B cell (primary cell): ENCODE measurements at regions not wholly inside any gene's neighbourhood (a gene's known extent, or its start where the extent isn't known, plus 50 kb on each side); places are given as distances from the start of the nearest gene placed in this dataset.

Experiments used
- ATAC-seq: fragments of 200-7000 bp; cut with Tn5 transposase; one replicate; pipeline ENCODE4 v1.10.0; 2021; ENCODE audit warnings: low read depth, mild to moderate bottlenecking, moderate number of reproducible peaks, moderate library complexity
- CTCF ChIA-PET: fragments of 350-600 bp; sonication (Branson Sonifier 250); formaldehyde crosslinking; loops from one replicate; lab custom pipeline; 2021; ENCODE audit warnings: antibody characterized with exemption, inconsistent platforms; lab: Charles Lee
- POLR2A ChIA-PET: fragments of 350-600 bp; sonication (Branson Sonifier 250); formaldehyde crosslinking; loops from one replicate; lab custom pipeline; 2021; ENCODE audit warnings: antibody characterized with exemption; lab: Charles Lee
- DNase-seq: peaks from one replicate; pipeline ENCODE4 v3.0.0; 2013
- H2AFZ ChIP-seq: 2 replicates; pipeline ENCODE4 v1.6.1; 2012; ENCODE audit warnings: mild to moderate bottlenecking, low read depth, low read length; ENCODE audit not compliant: insufficient read depth, poor library complexity, severe bottlenecking
- H3K27ac ChIP-seq, 2 donors: 1 replicate in 1 of 2; 2 replicates in 1 of 2; pipeline ENCODE4 v1.5.1; 2012 to 2013; ENCODE audit warnings: low read length in 2 of 2, mild to moderate bottlenecking in 2 of 2, moderate library complexity in 1 of 2
- H3K27me3 ChIP-seq, 4 experiments: fragments of 200-600 bp in 1 of 4; sonication (generic) in 1 of 4; replicated peaks in 1 of 4; 1 replicate in 2 of 4; 2 replicates in 2 of 4; pipeline versions ENCODE4 v1.6.1 to v1.7.0; 2013 to 2016; ENCODE audit warnings: low read length in 3 of 4, mild to moderate bottlenecking in 2 of 4, mixed read lengths in 1 of 4, moderate library complexity in 1 of 4; ENCODE audit not compliant: insufficient read depth in 4 of 4, control insufficient read depth in 3 of 4; ENCODE audit errors: control extremely low read depth in 1 of 4
- H3K36me3 ChIP-seq, 2 experiments: replicated peaks in 1 of 2; 1 replicate in 1 of 2; 2 replicates in 1 of 2; pipeline versions ENCODE4 v1.6.1 to v1.7.1; 2013; ENCODE audit warnings: low read length in 1 of 2; ENCODE audit not compliant: insufficient read depth in 2 of 2, control insufficient read depth in 1 of 2; ENCODE audit errors: control extremely low read depth in 1 of 2, extremely low read depth in 1 of 2
- H3K4me1 ChIP-seq, 2 donors: fragments of 200-600 bp in 1 of 2; sonication (generic) in 1 of 2; 1 replicate in 1 of 2; 2 replicates in 1 of 2; pipeline versions ENCODE4 v1.5.1 to v1.6.1; 2013 to 2017; ENCODE audit warnings: low read length in 2 of 2; ENCODE audit not compliant: control insufficient read depth in 2 of 2, insufficient read depth in 2 of 2
- H3K4me2 ChIP-seq: replicated peaks from 2 replicates; pipeline ENCODE3; 2012; ENCODE audit warnings: mild to moderate bottlenecking, low read depth, low read length; ENCODE audit not compliant: poor library complexity, severe bottlenecking
- H3K4me3 ChIP-seq, 5 experiments: fragments of 200-600 bp in 1 of 5; sonication (generic) in 1 of 5; 1 replicate in 3 of 5; 2 replicates in 2 of 5; pipeline versions ENCODE4 v1.5.1 to v1.7.0; 2011 to 2016; ENCODE audit warnings: low read length in 4 of 5, mild to moderate bottlenecking in 4 of 5, low read depth in 2 of 5, control low read depth in 1 of 5, moderate library complexity in 1 of 5; ENCODE audit not compliant: insufficient read depth in 1 of 5; ENCODE audit errors: control extremely low read depth in 1 of 5, extremely low read depth in 1 of 5
- H3K79me2 ChIP-seq: fragments of 200-600 bp; sonication (generic); one replicate; pipeline ENCODE4 v1.6.0; 2016; ENCODE audit warnings: low read length; ENCODE audit not compliant: control insufficient read depth, insufficient read depth
- H3K9ac ChIP-seq: fragments of 200-600 bp; sonication (generic); 2 replicates; pipeline ENCODE4 v1.6.1; 2017; ENCODE audit warnings: mild to moderate bottlenecking, low read length, moderate library complexity
- H3K9me3 ChIP-seq, 3 donors: one replicate each; pipeline versions ENCODE4 v1.6.1 to v1.7.1; 2013; ENCODE audit warnings: low read length in 2 of 3; ENCODE audit not compliant: control insufficient read depth in 2 of 3, insufficient read depth in 1 of 3; ENCODE audit errors: control extremely low read depth in 1 of 3
- H4K20me1 ChIP-seq: 2 replicates; pipeline ENCODE4 v1.6.0; 2012; ENCODE audit warnings: mild to moderate bottlenecking, low read length; ENCODE audit not compliant: insufficient read depth, control insufficient read depth, poor library complexity, severe bottlenecking
- H3K27ac Mint-ChIP-seq: one replicate; pipeline ENCODE4 v1.8.0; 2021; ENCODE audit warnings: mixed read lengths
- H3K27me3 Mint-ChIP-seq: one replicate; pipeline ENCODE4 v1.8.0; 2021; ENCODE audit warnings: mixed read lengths
- H3K4me1 Mint-ChIP-seq: one replicate; pipeline ENCODE4 v1.8.0; 2021; ENCODE audit warnings: mixed read lengths
- H3K4me3 Mint-ChIP-seq: one replicate; pipeline ENCODE4 v1.8.0; 2021; ENCODE audit warnings: mixed read lengths
- H3K9me3 Mint-ChIP-seq: one replicate; pipeline ENCODE4 v1.8.0; 2022; ENCODE audit warnings: mixed read lengths; ENCODE audit not compliant: insufficient read depth
- EZH2 ChIP-seq: IDR thresholded peaks from 2 replicates; pipeline ENCODE4 v1.6.1; 2012; ENCODE audit warnings: borderline replicate concordance, low read depth, mild to moderate bottlenecking, moderate library complexity, low read length; ENCODE audit not compliant: insufficient read depth, poor library complexity, severe bottlenecking
- WGBS: methylation state at CpG from one replicate; pipeline ENCODE4 v1.1.5; 2013; ENCODE audit warnings: missing lambda C conversion rate; ENCODE audit not compliant: insufficient coverage; 5-methylcytosine and 5-hydroxymethylcytosine counted together
- intact Hi-C: fragments of 100-400 bp; cut with micrococcal nuclease; formaldehyde crosslinking; loops from one replicate; pipeline ENCODE4 v1.10.0; 2022
- TF ChIP-seq, protein P1 (sequence below): fragments of 200-600 bp; IDR thresholded peaks from one replicate; pipeline ENCODE4 v1.8.0; 2022; ENCODE audit warnings: antibody characterized with exemption, mild to moderate bottlenecking

DNA sequence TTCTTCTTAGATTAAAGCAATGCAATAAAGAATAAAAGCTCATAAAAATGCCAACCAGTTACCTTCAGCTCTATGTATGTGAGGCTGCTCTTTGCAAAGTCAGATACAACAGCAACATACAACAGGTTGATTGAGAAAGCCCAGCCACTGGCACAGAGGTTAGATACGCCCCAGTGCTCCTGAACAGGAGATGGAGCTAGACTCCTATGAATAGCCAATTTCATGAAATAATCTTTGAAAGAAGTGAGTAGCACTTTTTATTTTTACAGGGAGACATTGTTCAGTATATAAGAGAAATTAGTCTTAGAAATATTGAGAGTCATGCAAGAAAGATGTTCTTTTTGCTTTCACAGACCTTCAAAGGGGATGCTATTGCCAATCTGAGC is 362.4 kb upstream of the MEX3C start:
- DNase-seq = no peak
- TF ChIP-seq, protein P1, sequence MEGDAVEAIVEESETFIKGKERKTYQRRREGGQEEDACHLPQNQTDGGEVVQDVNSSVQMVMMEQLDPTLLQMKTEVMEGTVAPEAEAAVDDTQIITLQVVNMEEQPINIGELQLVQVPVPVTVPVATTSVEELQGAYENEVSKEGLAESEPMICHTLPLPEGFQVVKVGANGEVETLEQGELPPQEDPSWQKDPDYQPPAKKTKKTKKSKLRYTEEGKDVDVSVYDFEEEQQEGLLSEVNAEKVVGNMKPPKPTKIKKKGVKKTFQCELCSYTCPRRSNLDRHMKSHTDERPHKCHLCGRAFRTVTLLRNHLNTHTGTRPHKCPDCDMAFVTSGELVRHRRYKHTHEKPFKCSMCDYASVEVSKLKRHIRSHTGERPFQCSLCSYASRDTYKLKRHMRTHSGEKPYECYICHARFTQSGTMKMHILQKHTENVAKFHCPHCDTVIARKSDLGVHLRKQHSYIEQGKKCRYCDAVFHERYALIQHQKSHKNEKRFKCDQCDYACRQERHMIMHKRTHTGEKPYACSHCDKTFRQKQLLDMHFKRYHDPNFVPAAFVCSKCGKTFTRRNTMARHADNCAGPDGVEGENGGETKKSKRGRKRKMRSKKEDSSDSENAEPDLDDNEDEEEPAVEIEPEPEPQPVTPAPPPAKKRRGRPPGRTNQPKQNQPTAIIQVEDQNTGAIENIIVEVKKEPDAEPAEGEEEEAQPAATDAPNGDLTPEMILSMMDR = no peak
- TF ChIP-seq EZH2 = no peak
- Mint-ChIP-seq H3K4me1 (no peaks in the 10 kb centered on the region), H3K9me3 (peaks cover 4% of the 10 kb centered on the region), H3K4me3 (no peak overlapping the region), H3K27ac (no peak overlapping the region), H3K27me3 (peaks cover 21% of the 10 kb centered on the region)
- H3K9me3 ChIP-seq = no peaks in the 10 kb centered on the region
- no peaks in the 10 kb centered on the region for H3K79me2 ChIP-seq
- H3K4me3 ChIP-seq = no peak overlapping the region
- CTCF ChIA-PET = no interaction called here
- H3K27ac ChIP-seq = no peak overlapping the region
- WGBS = 83% methylated on average over 1 of the region's 1 CpG
- no peak overlapping the region for H3K4me2 ChIP-seq
- H3K27me3 ChIP-seq = no peaks in the 10 kb centered on the region
- no peak for ATAC-seq
- POLR2A ChIA-PET = no interaction called here
- no peaks in the 10 kb centered on the region for H3K36me3 ChIP-seq
- H2AFZ ChIP-seq = no peak overlapping the region
- no peak overlapping the region for H3K9ac ChIP-seq
- no peaks in the 10 kb centered on the region for H3K4me1 ChIP-seq
- intact Hi-C loops = no loop called here
- H4K20me1 ChIP-seq = no peaks in the 10 kb centered on the region

- peaks cover 33% of the 10 kb centered on the region for H3K27me3 Mint-ChIP-seq
- TF ChIP-seq, protein P1 = no peak
- TF ChIP-seq EZH2 = no peak
- Histone ChIP-seq H3K9ac (no peak overlapping the region), H3K4me1 (no peaks in the 10 kb centered on the region), H4K20me1 (no peaks in the 10 kb centered on the region), H3K79me2 (no peaks in the 10 kb centered on the region), H3K27ac (no peak overlapping the region), H3K4me3 (no peak overlapping the region), H3K36me3 (no peaks in the 10 kb centered on the region), H2AFZ (no peak overlapping the region), H3K4me2 (no peak overlapping the region), H3K27me3 (no peaks in the 10 kb centered on the region), H3K9me3 (no peaks in the 10 kb centered on the region)
- no peaks in the 10 kb centered on the region for H3K9me3 Mint-ChIP-seq
- no peaks in the 10 kb centered on the region for H3K4me1 Mint-ChIP-seq
- ATAC-seq (no peak), DNase-seq (no peak)
- POLR2A ChIA-PET = no interaction called here
- CTCF ChIA-PET = no interaction called here
- intact Hi-C loops = no loop called here
- no peak overlapping the region for H3K4me3 Mint-ChIP-seq
- H3K27ac Mint-ChIP-seq = no peak overlapping the region
- no CpG with 5 or more reads among the region's 4 CpGs for WGBS
Measured at GRCh38 chr18:51561821-51562220, 364.3 kb upstream of the MEX3C start.
